OCI-LY3 (cell line): ENCODE measurements at regions not wholly inside any gene's neighbourhood (a gene's known extent, or its start where the extent isn't known, plus 50 kb on each side); places are given as distances from the start of the nearest gene placed in this dataset.

Experiments
- H2AFZ ChIP-seq: fragments of 200-600, 300-600 bp; shearing (Covaris generic); 2 replicates; pipeline ENCODE4 v1.6.0; 2014; ENCODE audit warnings: antibody characterized with exemption, low read depth, low read length
- H3K27ac ChIP-seq: fragments of 200-600, 300-600 bp; sonication (generic); 2 replicates; pipeline ENCODE4 v1.5.1; 2014; ENCODE audit warnings: mild to moderate bottlenecking, low read length, moderate library complexity, mixed read lengths
- H3K27me3 ChIP-seq: fragments of 200-600, 300-600 bp; sonication (generic); 2 replicates; pipeline ENCODE4 v1.6.1; 2014; ENCODE audit warnings: low read depth, low read length, mixed read lengths
- H3K36me3 ChIP-seq: fragments of 200-600, 300-600 bp; sonication (generic); replicated peaks from 2 replicates; pipeline ENCODE3; 2014; ENCODE audit warnings: low read depth, low read length, mixed read lengths
- H3K4me1 ChIP-seq: fragments of 300-600, 200-600 bp; sonication (generic); 2 replicates; pipeline ENCODE4 v1.6.1; 2014; ENCODE audit warnings: low read length, mixed read lengths
- H3K4me2 ChIP-seq: fragments of 200-600, 300-600 bp; sonication (generic); 2 replicates; pipeline ENCODE4 v1.6.1; 2014; ENCODE audit warnings: low read length, mixed read lengths
- H3K4me3 ChIP-seq: fragments of 300-600, 200-600 bp; sonication (generic); 2 replicates; pipeline ENCODE4 v1.5.1; 2014; ENCODE audit warnings: antibody characterized with exemption, mild to moderate bottlenecking, low read length, moderate library complexity
- H3K79me2 ChIP-seq: fragments of 300-600, 200-600 bp; shearing (Covaris generic); 2 replicates; pipeline ENCODE4 v1.6.1; 2014; ENCODE audit warnings: mild to moderate bottlenecking, low read length, mixed read lengths
- H3K9ac ChIP-seq: fragments of 300-600, 200-600 bp; shearing (Covaris generic); 2 replicates; pipeline ENCODE4 v1.6.0; 2014; ENCODE audit warnings: mild to moderate bottlenecking, low read length, moderate library complexity
- H3K9me3 ChIP-seq: fragments of 200-600, 300-600 bp; shearing (Covaris generic); 2 replicates; pipeline ENCODE4 v1.6.1; 2014; ENCODE audit warnings: low read length, mixed read lengths; ENCODE audit not compliant: insufficient read depth
- H4K20me1 ChIP-seq: fragments of 200-600, 300-600 bp; sonication (generic); 2 replicates; pipeline ENCODE4 v1.6.1; 2016; ENCODE audit warnings: low read length, mixed read lengths; ENCODE audit not compliant: insufficient read depth
- EZH2phosphoT487 ChIP-seq: fragments of 200-600 bp; shearing (Covaris generic); IDR thresholded peaks from 2 replicates; pipeline ENCODE4 v1.6.1; 2018; ENCODE audit warnings: antibody characterized with exemption, mixed run types, low read depth
- TF ChIP-seq, protein P1 (sequence below): fragments of 200-600, 300-600 bp; sonication (generic); IDR thresholded peaks from 2 replicates; pipeline ENCODE4 v1.5.1; 2014; ENCODE audit warnings: antibody characterized with exemption, low read length, low read depth

DNA sequence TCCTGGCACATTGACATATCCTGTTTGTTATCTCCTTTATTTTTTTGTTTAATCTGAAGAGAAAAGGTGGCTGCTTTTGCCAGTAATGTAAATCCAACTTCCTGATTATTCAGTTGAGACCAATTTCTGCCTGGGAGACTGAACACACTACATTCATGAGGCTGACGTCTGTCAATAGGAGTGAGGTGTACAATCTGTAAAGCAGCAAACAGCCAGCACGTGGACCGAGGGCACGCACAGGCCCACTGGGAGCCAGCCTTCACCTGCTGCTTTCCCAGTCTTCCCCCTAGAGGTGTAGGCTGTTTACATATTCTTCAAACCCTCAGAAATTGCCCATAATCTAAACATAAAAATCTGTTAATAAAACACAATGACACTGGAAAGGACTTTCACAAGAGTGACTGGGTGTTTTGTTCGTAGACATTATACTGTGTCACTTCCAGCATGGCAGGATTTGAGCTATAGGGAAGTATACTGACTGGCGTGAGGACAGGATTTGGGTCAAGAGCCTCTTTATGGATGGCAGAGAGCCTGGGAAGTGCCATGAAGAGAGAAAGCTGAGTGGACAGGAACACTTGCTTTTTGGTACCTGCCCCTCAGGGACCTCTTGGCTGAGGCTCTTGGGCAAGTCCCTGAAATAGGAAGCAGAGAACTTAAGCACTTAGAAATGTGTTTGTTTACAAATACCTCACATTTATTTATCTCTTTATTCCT, 552.9 kb upstream of the CAMK1G start:
- Histone ChIP-seq H3K9me3 (no peaks in the 10 kb centered on the region), H3K27ac (no peak overlapping the region), H3K4me1 (peaks cover 7% of the 10 kb centered on the region; the same call in 1 of the 2 replicates), H3K4me3 (no peak overlapping the region), H3K4me2 (no peak overlapping the region), H2AFZ (no peak overlapping the region), H3K27me3 (0 out of 2 replicates have a peak, but pooled peaks cover 2% of the 10 kb centered on the region), H4K20me1 (no peaks in the 10 kb centered on the region), H3K9ac (no peak overlapping the region), H3K36me3 (no peaks in the 10 kb centered on the region), H3K79me2 (no peaks in the 10 kb centered on the region)
- no peak for TF ChIP-seq EZH2phosphoT487
- TF ChIP-seq, protein P1, sequence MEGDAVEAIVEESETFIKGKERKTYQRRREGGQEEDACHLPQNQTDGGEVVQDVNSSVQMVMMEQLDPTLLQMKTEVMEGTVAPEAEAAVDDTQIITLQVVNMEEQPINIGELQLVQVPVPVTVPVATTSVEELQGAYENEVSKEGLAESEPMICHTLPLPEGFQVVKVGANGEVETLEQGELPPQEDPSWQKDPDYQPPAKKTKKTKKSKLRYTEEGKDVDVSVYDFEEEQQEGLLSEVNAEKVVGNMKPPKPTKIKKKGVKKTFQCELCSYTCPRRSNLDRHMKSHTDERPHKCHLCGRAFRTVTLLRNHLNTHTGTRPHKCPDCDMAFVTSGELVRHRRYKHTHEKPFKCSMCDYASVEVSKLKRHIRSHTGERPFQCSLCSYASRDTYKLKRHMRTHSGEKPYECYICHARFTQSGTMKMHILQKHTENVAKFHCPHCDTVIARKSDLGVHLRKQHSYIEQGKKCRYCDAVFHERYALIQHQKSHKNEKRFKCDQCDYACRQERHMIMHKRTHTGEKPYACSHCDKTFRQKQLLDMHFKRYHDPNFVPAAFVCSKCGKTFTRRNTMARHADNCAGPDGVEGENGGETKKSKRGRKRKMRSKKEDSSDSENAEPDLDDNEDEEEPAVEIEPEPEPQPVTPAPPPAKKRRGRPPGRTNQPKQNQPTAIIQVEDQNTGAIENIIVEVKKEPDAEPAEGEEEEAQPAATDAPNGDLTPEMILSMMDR: no peak

DNA sequence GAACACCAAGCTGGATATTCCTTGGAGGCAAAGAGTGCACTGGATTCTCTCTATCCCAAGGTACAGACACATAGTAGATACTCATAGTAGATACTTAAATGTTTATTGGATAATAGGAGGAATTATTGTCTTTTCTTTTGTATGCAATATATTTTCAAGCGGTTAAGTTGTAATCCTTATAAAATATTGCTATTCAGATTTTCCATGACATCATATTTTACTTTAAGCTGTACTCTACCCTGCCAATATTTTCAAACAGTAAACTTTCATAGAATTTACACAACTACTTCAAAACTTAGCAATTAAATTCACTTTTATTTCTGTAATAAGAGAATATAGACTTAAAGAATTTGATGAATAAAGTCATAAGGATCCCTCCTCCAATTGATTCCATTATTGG, 546.5 kb upstream of the CAMK1G start:
- Histone ChIP-seq H3K4me3 (no peak overlapping the region), H3K27ac (no peak overlapping the region), H3K4me2 (no peak overlapping the region), H3K9ac (no peak overlapping the region), H3K36me3 (no peaks in the 10 kb centered on the region), H3K79me2 (no peaks in the 10 kb centered on the region), H3K27me3 (no peaks in the 10 kb centered on the region), H3K4me1 (peaks cover 35% of the 10 kb centered on the region), H3K9me3 (no peaks in the 10 kb centered on the region), H4K20me1 (no peaks in the 10 kb centered on the region), H2AFZ (no peak overlapping the region)
- TF ChIP-seq, protein P1: no peak
- TF ChIP-seq EZH2phosphoT487: no peak

DNA sequence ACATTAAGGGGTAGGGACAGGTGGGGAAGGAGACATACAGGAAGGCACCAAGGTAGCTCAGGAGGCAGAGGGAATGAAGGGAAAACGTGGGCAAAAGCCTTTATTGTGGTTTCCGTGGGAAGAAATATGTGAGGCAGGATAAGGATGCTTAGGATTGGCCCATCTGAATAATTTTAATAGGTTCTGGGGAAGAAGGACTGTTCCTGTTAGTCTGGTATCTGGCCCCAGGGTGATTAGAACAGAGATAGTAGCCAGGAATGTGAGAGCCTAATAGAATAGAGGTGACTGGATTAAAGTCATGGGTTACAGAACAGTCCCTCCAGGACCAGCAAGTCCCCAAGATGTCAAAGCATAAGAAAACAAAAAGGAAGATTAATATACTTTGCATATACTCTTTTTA, 545.2 kb upstream of the CAMK1G start:
- no peak overlapping the region; the same call in 1 of the 2 replicates for H3K9ac ChIP-seq
- H3K4me1 ChIP-seq: peaks cover 30% of the 10 kb centered on the region
- no peak overlapping the region for H3K4me3 ChIP-seq
- no peaks in the 10 kb centered on the region for H3K27me3 ChIP-seq
- H3K36me3 ChIP-seq: no peaks in the 10 kb centered on the region
- H3K27ac ChIP-seq: no peak overlapping the region
- no peaks in the 10 kb centered on the region for H4K20me1 ChIP-seq
- no peaks in the 10 kb centered on the region for H3K79me2 ChIP-seq
- no peaks in the 10 kb centered on the region for H3K9me3 ChIP-seq
- TF ChIP-seq, protein P1: no peak
- TF ChIP-seq EZH2phosphoT487: no peak
- 0 out of 2 replicates have a peak overlapping the region, but pooled peaks have one; percentile 2 for H3K4me2 ChIP-seq
- H2AFZ ChIP-seq: no peak overlapping the region

DNA sequence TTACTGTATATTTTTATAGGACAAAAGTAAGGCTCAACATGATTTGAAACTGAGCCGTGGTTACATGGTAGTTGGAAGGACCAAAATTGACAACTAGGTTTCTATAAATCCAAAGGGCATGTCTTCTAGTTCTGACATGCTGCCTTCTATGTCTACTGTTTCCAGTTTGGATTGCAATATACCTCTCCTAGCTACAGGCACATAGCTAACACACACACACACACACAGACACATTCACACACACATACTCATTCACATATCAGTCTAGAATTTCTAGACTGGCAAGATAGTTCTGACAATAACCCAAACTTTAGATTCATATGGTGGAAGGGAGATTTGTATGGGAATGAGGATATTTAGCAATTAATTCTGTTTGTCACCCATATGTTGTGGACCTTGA, 544.8 kb upstream of the CAMK1G start:
- Histone ChIP-seq H3K79me2 (no peaks in the 10 kb centered on the region), H3K4me1 (peaks cover 30% of the 10 kb centered on the region), H2AFZ (no peak overlapping the region), H3K27ac (peak overlapping the region; percentile 81), H3K4me2 (peak overlapping the region; percentile 78), H3K36me3 (no peaks in the 10 kb centered on the region), H4K20me1 (no peaks in the 10 kb centered on the region), H3K27me3 (no peaks in the 10 kb centered on the region), H3K4me3 (peak overlapping the region; percentile 23; the same call in 1 of the 2 replicates), H3K9me3 (no peaks in the 10 kb centered on the region), H3K9ac (peak overlapping the region; percentile 14; the same call in 1 of the 2 replicates)
- TF ChIP-seq, protein P1: no peak
- TF ChIP-seq EZH2phosphoT487: no peak
